GM21528 (cell line): ENCODE measurements at regions not wholly inside any gene's neighbourhood (a gene's known extent, or its start where the extent isn't known, plus 50 kb on each side); places are given as distances from the start of the nearest gene placed in this dataset.
A peak's percentile ranks its signal among the peaks of the same experiment; 100 is the strongest.
"Not testable (repeated sequence)": the region's sequence is repeated elsewhere in the genome, so short reads cannot be mapped to it uniquely, and the experiment has no call there.

Experiments
- ATAC-seq: cut with Tn5 transposase; IDR thresholded peaks from one replicate; pipeline ENCODE4 v1.9.1; 2021; ENCODE audit warnings: mild to moderate bottlenecking, moderate library complexity; ENCODE audit not compliant: unreplicated experiment, low FRiP score

GRCh38 chr6:90709431-90709996 lies 122.6 kb upstream of the MAP3K7 start:
- no peak for ATAC-seq

- ATAC-seq = no peak
Observed at GRCh38 chr6:90708206-90708737, 121.4 kb upstream of the MAP3K7 start.

- no peak for ATAC-seq
Observed at GRCh38 chr6:90707246-90707645, 120.4 kb upstream of the MAP3K7 start.

- ATAC-seq = no peak
Observed at GRCh38 chr6:90703336-90703735, 116.5 kb upstream of the MAP3K7 start.

- no peak for ATAC-seq
Observed at GRCh38 chr6:90701926-90702325, 115.1 kb upstream of the MAP3K7 start.

- peak; percentile 90 for ATAC-seq
Observed at GRCh38 chr6:90701146-90701781, 114.4 kb upstream of the MAP3K7 start.

- no peak for ATAC-seq
Observed at GRCh38 chr6:90695316-90695715, 108.4 kb upstream of the MAP3K7 start.

- no peak for ATAC-seq
Observed at GRCh38 chr6:90694802-90695201, 107.9 kb upstream of the MAP3K7 start.

- ATAC-seq = no peak
Observed at GRCh38 chr6:90691823-90692222, 105.0 kb upstream of the MAP3K7 start.

- ATAC-seq = no peak
Observed at GRCh38 chr6:90689172-90689571, 102.3 kb upstream of the MAP3K7 start.

GRCh38 chr6:90687775-90688380 lies 101.0 kb upstream of the MAP3K7 start:
- ATAC-seq = no peak

- no peak for ATAC-seq
Observed at GRCh38 chr6:90681863-90682262, 95.0 kb upstream of the MAP3K7 start.

GRCh38 chr6:90678049-90678779 lies 91.3 kb upstream of the MAP3K7 start:
- no peak for ATAC-seq

- ATAC-seq = no peak
Observed at GRCh38 chr6:90677440-90677839, 90.6 kb upstream of the MAP3K7 start.

GRCh38 chr6:90676516-90677300 lies 89.8 kb upstream of the MAP3K7 start:
- no peak for ATAC-seq

- not testable (repeated sequence) for ATAC-seq
Observed at GRCh38 chr6:90675107-90675506, 88.2 kb upstream of the MAP3K7 start.

- ATAC-seq = not testable (repeated sequence)
Observed at GRCh38 chr6:90674077-90674476, 87.2 kb upstream of the MAP3K7 start.

GRCh38 chr6:90669846-90670245 lies 83.0 kb upstream of the MAP3K7 start:
- ATAC-seq = no peak

- ATAC-seq = no peak
Observed at GRCh38 chr6:90669420-90669819, 82.5 kb upstream of the MAP3K7 start.

GRCh38 chr6:90668141-90668540 lies 81.3 kb upstream of the MAP3K7 start:
- no peak for ATAC-seq
